ENCODE measurements at regions not wholly inside any gene's neighbourhood (a gene's known extent, or its start where the extent isn't known, plus 50 kb on each side); places are given as distances from the start of the nearest gene placed in this dataset.
"Not testable (repeated sequence)": the region's sequence is repeated elsewhere in the genome, so short reads cannot be mapped to it uniquely, and the experiment has no call there.

- no peak for DNase-seq
These were observed 532.2 kb downstream of the CHSY3 start for GRCh38 chr5:130436430-130436829.

GRCh38 chr5:130427222-130427955 is 523.1 kb downstream of the CHSY3 start:
- no peak for DNase-seq

GRCh38 chr5:130425424-130425823 is 521.2 kb downstream of the CHSY3 start:
- DNase-seq = no peak

- DNase-seq = no peak
These were observed 520.1 kb downstream of the CHSY3 start for GRCh38 chr5:130424341-130424740.

- no peak for DNase-seq
These were observed 498.6 kb downstream of the CHSY3 start for GRCh38 chr5:130402906-130403305.

GRCh38 chr5:130400091-130400490 is 495.8 kb downstream of the CHSY3 start:
- no peak for DNase-seq

- DNase-seq = no peak
These were observed 494.6 kb downstream of the CHSY3 start for GRCh38 chr5:130398825-130399224.

- DNase-seq = not testable (repeated sequence)
These were observed 493.5 kb downstream of the CHSY3 start for GRCh38 chr5:130397727-130398126.

- no peak for DNase-seq
These were observed 492.9 kb downstream of the CHSY3 start for GRCh38 chr5:130397132-130397531.

GRCh38 chr5:130391727-130392264 is 487.5 kb downstream of the CHSY3 start:
- not testable (repeated sequence) for DNase-seq

GRCh38 chr5:130386155-130386554 is 481.9 kb downstream of the CHSY3 start:
- no peak for DNase-seq

GRCh38 chr5:130385656-130386055 is 481.4 kb downstream of the CHSY3 start:
- DNase-seq = no peak

- no peak for DNase-seq
These were observed 461.7 kb downstream of the CHSY3 start for GRCh38 chr5:130365956-130366355.

GRCh38 chr5:130350131-130350530 is 445.9 kb downstream of the CHSY3 start:
- no peak for DNase-seq

GRCh38 chr5:130337179-130337888 is 433.1 kb downstream of the CHSY3 start:
- no peak for DNase-seq

GRCh38 chr5:130335117-130335516 is 430.9 kb downstream of the CHSY3 start:
- DNase-seq = no peak

GRCh38 chr5:130333089-130333488 is 428.8 kb downstream of the CHSY3 start:
- DNase-seq = no peak

GRCh38 chr5:130331332-130331731 is 427.1 kb downstream of the CHSY3 start:
- no peak for DNase-seq

GRCh38 chr5:130324953-130325671 is 420.8 kb downstream of the CHSY3 start:
- no peak for DNase-seq

GRCh38 chr5:130323804-130324454 is 419.7 kb downstream of the CHSY3 start:
- no peak for DNase-seq

- DNase-seq = no peak
These were observed 417.7 kb downstream of the CHSY3 start for GRCh38 chr5:130321931-130322330.

GRCh38 chr5:130316971-130317680 is 412.9 kb downstream of the CHSY3 start:
- no peak for DNase-seq

All from NK-92 treated with Interleukin-12 subunit alpha and Interleukin-12 subunit beta, amount 100 ng/mL, for 24 hours (cell line).